Dendritic cell treated with granulocyte-macrophage colony-stimulating factor and Interleukin-4, amounts not matched to agents 40 ng/mL and 50 ng/mL, for 4 days (primary cell): ENCODE measurements at regions not wholly inside any gene's neighbourhood (a gene's known extent, or its start where the extent isn't known, plus 50 kb on each side); places are given as distances from the start of the nearest gene placed in this dataset.
"Not testable (repeated sequence)": the region's sequence is repeated elsewhere in the genome, so short reads cannot be mapped to it uniquely, and the experiment has no call there.

Source experiments
- H3K27ac Mint-ChIP-seq: one replicate; pipeline ENCODE4 v1.8.0; 2022; ENCODE audit warnings: mild to moderate bottlenecking, mixed read lengths
- H3K27me3 Mint-ChIP-seq: one replicate; pipeline ENCODE4 v1.8.0; 2022; ENCODE audit warnings: mild to moderate bottlenecking, mixed read lengths
- H3K36me3 Mint-ChIP-seq: one replicate; pipeline ENCODE4 v1.8.0; 2022; ENCODE audit warnings: low read depth, mixed read lengths
- H3K4me1 Mint-ChIP-seq: one replicate; pipeline ENCODE4 v1.8.0; 2022; ENCODE audit warnings: low read depth, mixed read lengths
- H3K4me3 Mint-ChIP-seq: one replicate; pipeline ENCODE4 v1.8.0; 2022; ENCODE audit warnings: mild to moderate bottlenecking, moderate library complexity, mixed read lengths
- H3K9me3 Mint-ChIP-seq: one replicate; pipeline ENCODE4 v1.8.0; 2022; ENCODE audit warnings: mixed read lengths
- intact Hi-C: fragments of 100-400 bp; cut with micrococcal nuclease; formaldehyde crosslinking; loops from one replicate; pipeline ENCODE4 v1.15.0; 2022

DNA sequence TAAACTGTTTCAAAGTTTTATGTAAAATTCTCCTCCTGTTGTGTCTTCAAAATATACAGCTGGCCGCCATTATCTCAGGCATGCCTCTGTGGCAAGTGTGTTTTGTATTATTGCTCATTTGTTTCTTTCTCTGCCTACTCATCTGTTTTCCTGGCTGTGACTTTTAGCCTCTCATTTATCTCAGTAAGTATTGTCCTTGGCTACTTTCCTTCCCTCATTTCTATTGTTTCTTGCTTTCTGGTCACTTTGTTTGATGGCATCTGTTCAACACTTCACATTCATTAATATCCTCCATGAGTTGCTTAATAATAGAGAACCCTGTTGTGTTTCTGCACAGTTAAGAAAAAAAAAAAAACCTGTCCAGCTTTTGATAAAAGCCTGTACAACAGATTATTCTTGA is 869.4 kb downstream of the PCDH17 start:
- Mint-ChIP-seq H3K4me1 (no peaks in the 10 kb centered on the region), H3K4me3 (no peak overlapping the region), H3K9me3 (peaks cover 21% of the 10 kb centered on the region), H3K36me3 (no peaks in the 10 kb centered on the region), H3K27ac (no peak overlapping the region), H3K27me3 (no peaks in the 10 kb centered on the region)
- intact Hi-C loops: no loop called here

DNA sequence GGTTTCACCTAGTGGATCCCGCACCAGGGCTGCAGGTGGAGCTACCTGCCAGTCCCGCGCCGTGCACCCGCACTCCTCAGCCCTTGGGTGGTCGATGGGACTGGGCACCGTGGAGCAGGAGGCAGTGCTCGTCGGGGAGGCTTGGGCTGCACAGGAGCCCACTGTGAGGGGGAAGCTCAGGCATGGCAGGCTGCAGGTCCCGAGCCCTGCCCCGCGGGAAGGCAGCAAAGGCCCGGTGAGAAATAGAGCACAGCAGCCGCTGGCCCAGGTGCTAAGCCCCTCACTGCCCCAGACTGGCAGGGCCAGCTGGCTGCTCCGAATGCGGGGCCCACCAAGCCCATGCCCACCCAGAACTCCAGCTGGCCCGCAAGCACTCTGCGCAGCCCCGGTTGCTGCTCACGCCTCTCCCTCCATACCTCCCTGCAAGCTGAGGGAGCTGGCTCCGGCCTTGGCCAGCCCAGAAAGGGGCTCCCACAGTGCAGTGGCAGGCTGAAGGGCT is 872.7 kb downstream of the PCDH17 start:
- intact Hi-C loops, H3K36me3 Mint-ChIP-seq: not testable (repeated sequence)

DNA sequence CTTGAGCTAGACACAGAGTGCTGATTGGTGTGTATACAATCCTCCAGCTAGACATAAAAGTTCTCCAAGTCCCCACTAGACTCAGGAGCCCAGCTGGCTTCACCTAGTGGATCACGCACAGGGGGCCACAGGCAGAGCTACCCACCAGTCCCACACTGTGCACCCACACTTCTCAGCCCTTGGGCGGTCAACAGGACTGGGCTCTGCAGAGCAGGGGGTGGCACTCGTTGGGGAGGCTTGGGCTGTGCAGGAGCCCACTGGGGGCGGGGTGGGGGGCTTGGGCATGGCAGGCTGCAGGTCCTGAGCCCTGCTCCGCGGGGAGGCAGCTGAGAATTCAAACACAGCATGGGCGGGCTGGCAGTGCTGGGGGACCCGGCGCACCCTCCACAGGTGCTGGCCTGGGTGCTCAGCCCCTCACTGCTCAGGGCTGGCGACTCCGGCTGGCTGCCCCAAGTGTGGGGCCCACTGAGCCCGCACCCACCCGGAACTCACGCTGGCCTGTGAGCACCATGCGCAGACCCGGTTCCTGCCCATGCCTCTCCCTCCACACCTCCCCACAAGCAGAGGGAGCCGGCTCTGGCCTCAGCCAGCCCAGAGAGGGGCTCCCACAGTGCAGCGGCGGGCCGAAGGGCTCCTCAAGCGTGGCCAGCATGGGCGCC is 873.8 kb downstream of the PCDH17 start:
- H3K36me3 Mint-ChIP-seq, H3K4me1 Mint-ChIP-seq, intact Hi-C loops, H3K27ac Mint-ChIP-seq, H3K4me3 Mint-ChIP-seq, H3K27me3 Mint-ChIP-seq: not testable (repeated sequence)
- peaks cover 28% of the 10 kb centered on the region for H3K9me3 Mint-ChIP-seq

More for the DNA sequence above, 872.7 kb downstream of the PCDH17 start:
- not testable (repeated sequence) for H3K4me1 Mint-ChIP-seq, H3K4me3 Mint-ChIP-seq, H3K27me3 Mint-ChIP-seq, H3K27ac Mint-ChIP-seq
- H3K9me3 Mint-ChIP-seq: peaks cover 28% of the 10 kb centered on the region

DNA sequence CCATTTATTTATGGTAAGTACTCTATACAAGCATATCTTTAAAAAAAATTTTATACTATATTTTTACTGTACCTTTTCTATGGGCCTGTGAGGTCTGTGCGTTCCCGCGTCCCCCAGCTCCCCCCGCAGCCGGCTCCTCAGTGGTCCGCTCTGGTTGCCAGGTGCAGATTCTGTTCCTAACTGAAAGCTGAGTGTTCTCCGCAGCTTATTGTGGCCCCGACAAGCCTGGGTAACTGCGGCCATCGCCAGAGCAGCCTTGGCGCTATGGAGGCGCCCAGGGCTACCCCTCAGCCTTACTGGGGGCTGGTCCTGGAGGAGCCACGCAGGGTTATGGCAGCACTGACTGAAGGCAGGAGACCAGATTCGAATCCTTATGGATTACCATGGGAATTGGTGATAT is 896.8 kb downstream of the PCDH17 start:
- Mint-ChIP-seq H3K27me3 (no peaks in the 10 kb centered on the region), H3K4me3 (no peak overlapping the region), H3K27ac (no peak overlapping the region), H3K9me3 (peaks cover 36% of the 10 kb centered on the region), H3K4me1 (no peaks in the 10 kb centered on the region), H3K36me3 (no peaks in the 10 kb centered on the region)
- intact Hi-C loops: no loop called here

DNA sequence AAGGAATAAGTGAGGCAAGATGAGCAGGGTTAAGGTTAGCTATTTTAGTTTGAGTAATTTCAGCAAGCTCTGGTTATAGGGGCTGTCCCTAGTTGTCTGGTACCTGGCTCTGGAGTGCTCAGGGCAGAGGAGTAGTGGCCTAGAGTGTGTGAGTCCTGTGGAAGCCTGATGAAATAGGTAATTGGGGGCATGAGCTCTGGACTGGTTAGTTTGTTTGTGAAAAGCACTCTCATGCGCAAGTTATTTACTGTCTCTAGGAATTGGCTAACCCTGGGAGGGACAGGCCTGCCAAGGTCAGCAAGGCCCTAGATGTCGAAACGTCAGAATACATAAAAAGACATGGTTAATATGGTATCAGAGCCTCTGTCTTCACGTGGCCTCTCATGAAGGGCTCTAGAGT is 900.1 kb downstream of the PCDH17 start:
- H3K36me3 Mint-ChIP-seq: no peaks in the 10 kb centered on the region
- intact Hi-C loops: no loop called here
- peaks cover 39% of the 10 kb centered on the region for H3K9me3 Mint-ChIP-seq
- H3K4me1 Mint-ChIP-seq: no peaks in the 10 kb centered on the region
- no peak overlapping the region for H3K27ac Mint-ChIP-seq
- H3K27me3 Mint-ChIP-seq: no peaks in the 10 kb centered on the region
- H3K4me3 Mint-ChIP-seq: no peak overlapping the region

DNA sequence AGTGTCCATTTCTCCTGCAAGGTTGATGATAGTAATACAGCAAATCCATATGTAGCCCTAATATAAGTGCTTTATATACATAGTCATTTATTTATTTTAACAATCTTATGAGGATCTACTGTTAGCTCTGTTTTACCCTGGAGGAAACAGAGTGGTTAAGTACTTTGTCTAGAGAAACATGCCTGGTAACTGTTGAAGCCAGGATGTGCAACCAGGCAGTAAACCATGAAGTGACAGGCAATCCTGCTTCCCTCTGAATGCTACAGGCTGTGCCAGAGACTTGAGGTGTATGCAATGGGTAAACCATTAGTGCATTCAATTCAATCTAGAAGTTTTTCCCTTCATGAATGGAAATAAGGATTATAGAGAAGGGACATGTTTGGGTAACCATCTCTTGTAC is 911.0 kb downstream of the PCDH17 start:
- peaks cover 7% of the 10 kb centered on the region for H3K4me1 Mint-ChIP-seq
- intact Hi-C loops: loop anchor here (10.0 kb wide), 1 partner anchor 422 kb away; no protein-coding TSS in a partner anchor
- H3K27me3 Mint-ChIP-seq: peaks cover 2% of the 10 kb centered on the region
- H3K9me3 Mint-ChIP-seq: peaks cover 19% of the 10 kb centered on the region
- no peak overlapping the region for H3K4me3 Mint-ChIP-seq
- no peak overlapping the region for H3K27ac Mint-ChIP-seq
- H3K36me3 Mint-ChIP-seq: no peaks in the 10 kb centered on the region

DNA sequence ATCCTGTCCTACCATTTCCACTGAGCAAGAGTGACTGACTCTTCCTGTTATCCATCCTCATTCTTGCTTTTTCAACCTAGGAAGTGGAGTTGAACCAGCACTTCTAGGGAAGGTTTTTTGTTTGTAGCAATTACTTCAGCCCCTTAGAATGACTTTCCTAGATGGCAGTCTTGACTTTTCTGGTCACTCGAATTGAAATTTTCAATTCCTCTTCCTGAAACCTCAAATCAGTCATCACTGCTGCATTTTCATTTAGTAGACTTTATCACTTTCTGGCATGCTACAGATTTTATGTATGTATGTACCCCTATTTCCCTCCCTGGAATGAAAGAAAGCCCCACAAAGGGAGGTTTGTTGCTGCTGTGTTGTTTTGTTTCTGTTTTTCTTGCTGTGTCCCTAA is 915.9 kb downstream of the PCDH17 start:
- Mint-ChIP-seq H3K9me3 (no peaks in the 10 kb centered on the region), H3K36me3 (no peaks in the 10 kb centered on the region), H3K27ac (no peak overlapping the region), H3K4me3 (no peak overlapping the region), H3K4me1 (peaks cover 9% of the 10 kb centered on the region), H3K27me3 (peaks cover 7% of the 10 kb centered on the region)
- intact Hi-C loops: loop anchor here (10.0 kb wide), 1 partner anchor 417 kb away; no protein-coding TSS in a partner anchor

DNA sequence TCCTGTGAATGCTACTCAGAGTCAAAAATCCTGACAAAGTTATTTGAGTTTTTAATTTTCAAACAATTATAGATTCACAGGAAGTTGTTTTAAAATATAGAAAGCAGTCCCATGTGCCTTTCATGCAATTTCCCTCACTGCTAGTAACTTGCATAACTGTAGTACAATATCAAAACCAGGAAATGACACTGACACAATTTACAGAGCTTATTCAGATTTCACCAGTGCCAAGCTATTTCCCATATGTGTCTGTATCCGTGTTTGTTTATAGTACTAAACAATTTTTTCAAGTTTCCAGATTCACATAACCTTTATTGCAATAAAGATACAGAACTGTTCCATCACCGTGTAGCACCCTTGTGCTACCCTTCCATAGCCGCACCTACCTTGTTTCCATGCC is 934.6 kb downstream of the PCDH17 start:
- Mint-ChIP-seq H3K36me3 (no peaks in the 10 kb centered on the region), H3K4me3 (no peak overlapping the region), H3K9me3 (peaks cover 6% of the 10 kb centered on the region), H3K27ac (no peak overlapping the region), H3K4me1 (no peaks in the 10 kb centered on the region), H3K27me3 (no peaks in the 10 kb centered on the region)
- intact Hi-C loops: no loop called here

DNA sequence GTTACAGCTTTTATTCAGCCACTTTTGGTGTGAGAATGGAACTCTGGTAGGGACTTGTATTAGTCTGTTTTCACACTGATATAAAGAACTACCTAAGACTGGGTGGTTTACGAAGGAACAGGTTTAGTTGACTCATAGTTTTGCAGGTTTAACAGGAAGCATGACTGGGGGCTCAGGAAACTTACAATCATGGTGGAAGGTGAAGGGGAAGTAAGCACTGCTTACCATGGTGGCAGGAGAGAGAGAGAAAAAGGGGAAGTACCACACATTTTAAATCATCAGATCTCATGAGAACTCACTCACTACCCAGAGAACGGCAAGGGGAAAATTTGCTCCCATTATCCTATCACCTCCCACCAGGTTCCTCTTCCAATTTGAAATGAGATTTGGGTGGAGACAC is 942.2 kb downstream of the PCDH17 start:
- peaks cover 44% of the 10 kb centered on the region for H3K9me3 Mint-ChIP-seq
- H3K4me1 Mint-ChIP-seq: peaks cover 13% of the 10 kb centered on the region
- no peaks in the 10 kb centered on the region for H3K27me3 Mint-ChIP-seq
- no peak overlapping the region for H3K27ac Mint-ChIP-seq
- intact Hi-C loops: no loop called here
- H3K4me3 Mint-ChIP-seq: no peak overlapping the region
- H3K36me3 Mint-ChIP-seq: peaks cover 11% of the 10 kb centered on the region

DNA sequence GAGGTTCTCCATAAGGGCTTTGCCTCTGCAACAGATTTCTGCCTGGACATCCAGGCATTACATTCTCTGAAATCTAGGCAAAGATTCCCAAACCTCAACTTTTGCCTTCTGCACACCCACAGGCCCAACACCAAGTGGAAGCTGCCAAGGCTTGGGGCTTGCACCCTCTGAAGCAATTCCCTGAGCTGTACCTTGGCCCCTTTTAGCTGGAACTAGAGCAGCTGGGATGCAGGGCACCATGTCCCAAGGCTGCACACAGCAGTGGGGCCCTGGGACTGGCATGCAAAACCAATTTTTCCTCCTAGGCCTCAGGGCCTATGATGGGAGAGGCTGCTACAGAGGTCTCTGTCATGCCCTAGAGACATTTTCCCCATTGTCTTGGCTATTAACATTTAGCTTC is 943.2 kb downstream of the PCDH17 start:
- Mint-ChIP-seq H3K27ac (no peak overlapping the region), H3K4me3 (no peak overlapping the region), H3K9me3 (peaks cover 50% of the 10 kb centered on the region), H3K4me1 (peaks cover 23% of the 10 kb centered on the region), H3K36me3 (peaks cover 11% of the 10 kb centered on the region), H3K27me3 (no peaks in the 10 kb centered on the region)
- intact Hi-C loops: no loop called here

DNA sequence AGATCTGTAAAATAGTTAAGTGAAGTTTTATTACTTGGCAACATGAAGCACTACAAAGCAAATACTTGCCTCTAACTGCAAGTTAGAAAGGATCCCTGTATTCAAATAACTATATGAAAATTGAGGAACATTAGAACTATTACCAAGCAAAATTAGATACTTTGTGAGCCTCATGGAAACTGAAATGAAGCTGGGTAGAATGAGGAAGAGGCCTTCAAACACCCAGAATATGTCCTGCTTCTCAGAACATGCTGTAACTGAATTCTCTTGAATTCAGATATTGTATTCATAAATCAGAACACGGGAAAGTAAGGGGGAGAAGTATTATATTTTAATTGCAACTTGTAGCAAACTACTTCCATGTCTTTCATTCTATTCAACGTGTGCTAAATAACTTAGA is 947.9 kb downstream of the PCDH17 start:
- peaks cover 15% of the 10 kb centered on the region for H3K4me1 Mint-ChIP-seq
- peak overlapping the region; percentile 44 for H3K27ac Mint-ChIP-seq
- no peaks in the 10 kb centered on the region for H3K27me3 Mint-ChIP-seq

DNA sequence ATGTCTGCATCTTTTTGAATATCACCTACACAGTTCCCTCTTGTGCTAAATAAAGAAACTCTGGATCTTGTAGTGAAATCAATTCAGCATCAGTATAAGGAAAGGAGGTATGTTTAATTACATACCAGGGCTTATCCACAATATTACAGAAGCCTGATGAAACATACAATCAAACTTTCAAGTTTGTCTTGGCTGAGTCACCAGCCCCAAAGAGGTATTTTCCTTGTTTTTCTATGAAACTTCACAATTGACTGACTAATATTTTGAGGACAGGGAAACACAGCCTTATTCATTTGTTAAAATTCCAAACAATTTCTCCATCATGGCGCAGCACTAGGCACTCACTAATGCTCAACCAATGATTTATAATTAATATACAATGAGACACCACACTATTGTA is 952.4 kb downstream of the PCDH17 start:
- Mint-ChIP-seq H3K4me1 (peaks cover 19% of the 10 kb centered on the region), H3K9me3 (peaks cover 13% of the 10 kb centered on the region), H3K4me3 (no peak overlapping the region), H3K27me3 (no peaks in the 10 kb centered on the region), H3K36me3 (no peaks in the 10 kb centered on the region), H3K27ac (no peak overlapping the region)
- intact Hi-C loops: loop anchor here (10.0 kb wide), 1 partner anchor 121 kb away; no protein-coding TSS in a partner anchor

More for the DNA sequence above, 947.9 kb downstream of the PCDH17 start:
- Mint-ChIP-seq H3K9me3 (peaks cover 35% of the 10 kb centered on the region), H3K36me3 (peaks cover 11% of the 10 kb centered on the region), H3K4me3 (no peak overlapping the region)
- intact Hi-C loops: no loop called here

DNA sequence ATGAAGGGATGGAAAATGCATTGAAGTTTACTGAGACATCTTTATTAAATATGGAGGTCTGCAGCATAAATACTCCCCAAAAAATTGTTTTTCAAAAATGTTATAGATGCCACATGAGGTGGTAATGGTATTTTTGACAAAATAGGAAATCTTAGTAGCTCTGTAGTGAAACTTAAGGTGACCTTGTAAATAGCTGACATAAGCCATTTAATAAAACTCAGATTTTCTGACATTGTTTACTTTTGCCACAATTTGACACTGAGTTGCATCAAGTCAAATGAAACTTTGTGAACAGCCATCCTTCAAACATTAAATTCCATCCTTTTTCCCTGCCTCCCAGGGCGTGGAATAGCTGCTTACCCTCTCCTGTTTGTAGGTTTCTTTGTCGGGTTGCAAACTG is 953.1 kb downstream of the PCDH17 start:
- peaks cover 18% of the 10 kb centered on the region for H3K4me1 Mint-ChIP-seq
- H3K27me3 Mint-ChIP-seq: no peaks in the 10 kb centered on the region
- H3K36me3 Mint-ChIP-seq: no peaks in the 10 kb centered on the region
- no peak overlapping the region for H3K27ac Mint-ChIP-seq
- intact Hi-C loops: loop anchor here (5.0 to 10.0 kb wide), 2 partner anchors 73 to 120 kb away; no protein-coding TSS in a partner anchor
- peaks cover 15% of the 10 kb centered on the region for H3K9me3 Mint-ChIP-seq
- H3K4me3 Mint-ChIP-seq: no peak overlapping the region

DNA sequence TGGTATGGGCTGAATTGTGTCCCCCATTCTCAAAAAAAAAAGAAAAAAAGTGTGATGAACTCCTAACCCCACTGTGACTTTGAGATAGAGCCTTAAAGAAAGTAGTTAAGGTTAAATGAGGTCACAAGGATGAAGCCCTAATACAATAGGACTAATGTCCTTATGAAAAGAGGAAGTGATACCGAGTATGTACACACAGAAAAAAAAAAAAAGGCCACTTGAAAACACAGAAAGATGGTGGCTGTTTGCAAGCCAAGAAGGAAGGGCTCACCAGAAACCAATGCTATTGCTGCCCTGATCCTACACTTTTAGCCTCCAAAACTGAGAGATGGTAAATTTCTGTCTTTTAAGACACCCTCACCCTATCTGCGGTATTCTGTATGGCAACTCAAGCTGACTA is 955.6 kb downstream of the PCDH17 start:
- Mint-ChIP-seq H3K4me1 (peaks cover 17% of the 10 kb centered on the region), H3K9me3 (peaks cover 18% of the 10 kb centered on the region), H3K27me3 (no peaks in the 10 kb centered on the region), H3K4me3 (no peak overlapping the region), H3K36me3 (no peaks in the 10 kb centered on the region), H3K27ac (no peak overlapping the region)
- intact Hi-C loops: loop anchor here (5.0 to 10.0 kb wide), 2 partner anchors 70 to 118 kb away; no protein-coding TSS in a partner anchor

DNA sequence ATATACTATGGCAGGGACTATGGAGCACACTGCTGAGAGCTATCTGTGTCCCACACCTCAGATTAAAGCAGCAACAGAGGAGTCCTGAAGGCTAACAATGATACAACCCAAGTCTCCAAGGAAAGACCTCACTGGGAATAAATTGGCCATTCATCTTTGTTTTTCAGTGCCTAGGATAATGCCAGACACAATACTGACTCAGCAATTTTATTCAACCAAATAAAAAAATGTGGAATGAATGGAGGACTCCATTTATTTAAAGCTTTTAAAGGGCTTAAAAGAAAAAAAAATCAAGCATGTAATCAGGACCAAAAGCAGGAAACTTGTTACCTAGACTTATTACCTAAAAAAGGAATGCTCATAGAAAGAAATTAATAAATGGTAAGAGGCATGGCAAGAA is 960.5 kb downstream of the PCDH17 start:
- intact Hi-C loops: no loop called here
- H3K4me3 Mint-ChIP-seq: no peak overlapping the region
- no peaks in the 10 kb centered on the region for H3K36me3 Mint-ChIP-seq
- no peaks in the 10 kb centered on the region for H3K27me3 Mint-ChIP-seq
- H3K27ac Mint-ChIP-seq: no peak overlapping the region
- peaks cover 18% of the 10 kb centered on the region for H3K9me3 Mint-ChIP-seq
- peaks cover 16% of the 10 kb centered on the region for H3K4me1 Mint-ChIP-seq
